ENCODE measurements at regions not wholly inside any gene's neighbourhood (a gene's known extent, or its start where the extent isn't known, plus 50 kb on each side); places are given as distances from the start of the nearest gene placed in this dataset.

GRCh38 chr1:61618755-61619154 is 106.2 kb downstream of the TM2D1 start:
- H3K14ac ChIP-seq (ENCODE audit: insufficient read length) = no peak overlapping the region
- H2BK12ac ChIP-seq (ENCODE audit: low read depth, low read length) = 0 out of 2 replicates have a peak overlapping the region, but pooled peaks have one; percentile 12
- no peak overlapping the region for H3K27ac ChIP-seq (ENCODE audit: low read depth, low read length)
- no peak overlapping the region for H2BK5ac ChIP-seq (ENCODE audit: low read depth, low read length)
- H3K4ac ChIP-seq (replicated peaks; ENCODE audit: insufficient read length, low read depth, low read length) = no peak overlapping the region
- no peaks in the 10 kb centered on the region for H3K36me3 ChIP-seq (ENCODE audit: control insufficient read depth in 2 of 4, insufficient read depth in 4 of 4, low read length in 3 of 4)
- FAIRE-seq = no peak
- H2BK120ac ChIP-seq (replicated peaks; ENCODE audit: low read depth, low read length) = no peak overlapping the region
- no peak overlapping the region for H3K23ac ChIP-seq (ENCODE audit: insufficient read length)
- H3K4me2 ChIP-seq (ENCODE audit: insufficient read depth in 1 of 2, low read depth in 2 of 2, low read length in 2 of 2) = no peak overlapping the region
- 0 out of 2 replicates have a peak overlapping the region, but pooled peaks have one; percentile 28 for H2AK5ac ChIP-seq (ENCODE audit: low read depth, low read length)
- H3K79me2 ChIP-seq (ENCODE audit: control insufficient read depth in 1 of 2, insufficient read depth in 2 of 2, low read length in 2 of 2) = no peaks in the 10 kb centered on the region
- no peak overlapping the region for H3K56ac ChIP-seq (replicated peaks; ENCODE audit: insufficient read length, low read depth, low read length)
- H4K5ac ChIP-seq (ENCODE audit: insufficient read length, low read depth, low read length) = no peak overlapping the region
- no peaks in the 10 kb centered on the region; the same call in 1 of the 2 replicates for H3K23me2 ChIP-seq (ENCODE audit: low read depth, low read length)
- H2BK15ac ChIP-seq (ENCODE audit: low read length) = no peak overlapping the region
- POLR2A ChIA-PET (ENCODE audit: partially characterized antibody) = no interaction called here
- no peaks in the 10 kb centered on the region for H3K9me3 ChIP-seq (ENCODE audit: insufficient read depth in 2 of 2, low read depth in 1 of 2, low read length in 1 of 2)
- no peak overlapping the region for H3K9ac ChIP-seq (replicated peaks in 1 of 4; ENCODE audit: extremely low read depth in 1 of 4, low read depth in 3 of 4, low read length in 3 of 4)
- DNase-seq (ENCODE audit: low read depth in 1 of 2, low spot score in 2 of 2) = no peak
- H3K27me3 ChIP-seq (replicated peaks in 1 of 4; ENCODE audit: control insufficient read depth in 3 of 4, extremely low read depth in 1 of 4, insufficient read depth in 3 of 4, low read length in 3 of 4) = no peaks in the 10 kb centered on the region; a peak in 1 of 7 replicates
- peak overlapping the region; percentile 98 for H2AFZ ChIP-seq (ENCODE audit: low read length)
- no peak for TF ChIP-seq SRF (IDR thresholded peaks at IDR 0.05; ENCODE audit: low read depth, low read length)
- no peak for TF ChIP-seq HDAC2 (IDR thresholded peaks at IDR 0.05; ENCODE audit: borderline replicate concordance in 1 of 2, low read depth in 2 of 2, low read length in 2 of 2)
- no peak for TF ChIP-seq CBX8 (IDR thresholded peaks at IDR 0.05; ENCODE audit: borderline replicate concordance, low read depth, low read length)
- TF ChIP-seq NRF1 (IDR thresholded peaks at IDR 0.05; ENCODE audit: low read depth, low read length) = no peak
- TF ChIP-seq, protein P1, sequence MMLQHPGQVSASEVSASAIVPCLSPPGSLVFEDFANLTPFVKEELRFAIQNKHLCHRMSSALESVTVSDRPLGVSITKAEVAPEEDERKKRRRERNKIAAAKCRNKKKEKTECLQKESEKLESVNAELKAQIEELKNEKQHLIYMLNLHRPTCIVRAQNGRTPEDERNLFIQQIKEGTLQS (IDR thresholded peaks at IDR 0.05; ENCODE audit: insufficient read depth, low read depth, low read length) = no peak
- no peak for TF ChIP-seq KDM5A (IDR thresholded peaks at IDR 0.05; ENCODE audit: low read length)
- no peak for TF ChIP-seq JUN (IDR thresholded peaks at IDR 0.05; ENCODE audit: low read depth, low read length)
- TF ChIP-seq KDM4A (IDR thresholded peaks at IDR 0.05; ENCODE audit: low read depth, low read length, severe bottlenecking) = no peak
- no peak for TF ChIP-seq GTF2F1 (IDR thresholded peaks at IDR 0.05; ENCODE audit: borderline replicate concordance, low read depth, low read length)
- TF ChIP-seq POU5F1 (IDR thresholded peaks at IDR 0.05; ENCODE audit: low read depth, low read length) = no peak
- no peak for TF ChIP-seq HDAC6 (IDR thresholded peaks at IDR 0.05; ENCODE audit: low read depth, low read length)
- TF ChIP-seq SIRT6 (IDR thresholded peaks at IDR 0.05; ENCODE audit: low read length) = no peak
- CTCF ChIA-PET (ENCODE audit: partially characterized antibody) = interaction anchor here (1.0 to 1.3 kb wide), 2 partner anchors 25 to 72 kb away, joined by 4 to 5 read pairs; no protein-coding TSS in a partner anchor
- no peak overlapping the region for H4K8ac ChIP-seq (ENCODE audit: extremely low read depth, insufficient read depth, low read length)
- WGBS, 2 experiments (ENCODE audit: extremely low coverage in 1 of 2, insufficient coverage in 1 of 2, insufficient read length in 1 of 2, insufficient replicate concordance in 2 of 2, low coverage in 1 of 2, low lambda C conversion rate in 2 of 2, missing lambda C conversion rate in 1 of 2) = 79% methylated on average over 7 of the region's 7 CpGs; no CpG with 5 or more reads in 1 of the 2 experiments
- peak overlapping the region; percentile 24 for H3K18ac ChIP-seq (ENCODE audit: extremely low read depth, low read length)
- H3K79me1 ChIP-seq (ENCODE audit: low read depth, low read length) = no peaks in the 10 kb centered on the region
- peaks cover 0 to 5% (median 0%) of the 10 kb centered on the region in 4 experiments; a peak in 1 of 7 replicates for H3K4me1 ChIP-seq (replicated peaks in 1 of 4; ENCODE audit: control insufficient read depth in 3 of 4, insufficient read depth in 4 of 4, low read length in 3 of 4)
- no peak overlapping the region for H4K91ac ChIP-seq (replicated peaks; ENCODE audit: insufficient read length, low read length)
- H4K20me1 ChIP-seq (replicated peaks in 1 of 2; ENCODE audit: control insufficient read depth in 1 of 2, insufficient read depth in 2 of 2, low read length in 2 of 2) = no peaks in the 10 kb centered on the region
- H3K4me3 ChIP-seq (ENCODE audit: extremely low read depth in 1 of 4, insufficient read depth in 2 of 4, low read depth in 3 of 4, low read length in 4 of 4) = no peak overlapping the region
- H2BK20ac ChIP-seq (ENCODE audit: low read length) = peak overlapping the region; percentile 72; the same call in 1 of the 2 replicates
